ENCODE measurements at regions not wholly inside any gene's neighbourhood (a gene's known extent, or its start where the extent isn't known, plus 50 kb on each side); places are given as distances from the start of the nearest gene placed in this dataset.

- DNase-seq (ENCODE audit: insufficient read length, low spot score): no peak
- TF ChIP-seq, protein P1, sequence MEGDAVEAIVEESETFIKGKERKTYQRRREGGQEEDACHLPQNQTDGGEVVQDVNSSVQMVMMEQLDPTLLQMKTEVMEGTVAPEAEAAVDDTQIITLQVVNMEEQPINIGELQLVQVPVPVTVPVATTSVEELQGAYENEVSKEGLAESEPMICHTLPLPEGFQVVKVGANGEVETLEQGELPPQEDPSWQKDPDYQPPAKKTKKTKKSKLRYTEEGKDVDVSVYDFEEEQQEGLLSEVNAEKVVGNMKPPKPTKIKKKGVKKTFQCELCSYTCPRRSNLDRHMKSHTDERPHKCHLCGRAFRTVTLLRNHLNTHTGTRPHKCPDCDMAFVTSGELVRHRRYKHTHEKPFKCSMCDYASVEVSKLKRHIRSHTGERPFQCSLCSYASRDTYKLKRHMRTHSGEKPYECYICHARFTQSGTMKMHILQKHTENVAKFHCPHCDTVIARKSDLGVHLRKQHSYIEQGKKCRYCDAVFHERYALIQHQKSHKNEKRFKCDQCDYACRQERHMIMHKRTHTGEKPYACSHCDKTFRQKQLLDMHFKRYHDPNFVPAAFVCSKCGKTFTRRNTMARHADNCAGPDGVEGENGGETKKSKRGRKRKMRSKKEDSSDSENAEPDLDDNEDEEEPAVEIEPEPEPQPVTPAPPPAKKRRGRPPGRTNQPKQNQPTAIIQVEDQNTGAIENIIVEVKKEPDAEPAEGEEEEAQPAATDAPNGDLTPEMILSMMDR (IDR thresholded peaks at IDR 0.05; ENCODE audit: insufficient read depth, missing control alignments): no peak
- no peak for FAIRE-seq
Measured at GRCh38 chr5:2129568-2130272, 247.0 kb upstream of the IRX4 start.

GRCh38 chr5:2128686-2129355 is 246.1 kb upstream of the IRX4 start:
- TF ChIP-seq, protein P1 (IDR thresholded peaks at IDR 0.05; ENCODE audit: insufficient read depth, missing control alignments): no peak
- no peak for FAIRE-seq
- no peak for DNase-seq (ENCODE audit: insufficient read length, low spot score)

DNA sequence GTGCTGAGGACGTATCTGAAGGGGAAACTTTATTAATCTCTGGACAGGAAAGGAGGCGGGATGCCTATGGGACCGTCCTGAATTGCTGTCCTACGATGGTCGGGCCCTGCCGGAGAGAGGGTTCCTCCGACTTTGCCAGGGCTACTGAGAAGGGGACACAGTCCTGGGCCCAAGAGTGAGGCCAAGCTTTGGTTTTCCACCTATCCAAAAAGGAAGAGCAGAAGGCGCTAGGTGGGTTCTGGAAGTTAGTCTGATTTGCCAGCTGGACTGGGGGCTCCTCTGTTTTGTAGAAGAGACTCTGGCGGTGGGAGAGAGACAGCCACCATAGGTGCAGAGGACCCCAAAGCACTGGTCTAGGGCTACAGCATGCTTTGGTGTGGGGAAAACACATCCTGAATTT is 243.8 kb upstream of the IRX4 start:
- DNase-seq (ENCODE audit: insufficient read length, low spot score) (no peak), FAIRE-seq (no peak)
- TF ChIP-seq, protein P1 (IDR thresholded peaks at IDR 0.05; ENCODE audit: insufficient read depth, missing control alignments): no peak

DNA sequence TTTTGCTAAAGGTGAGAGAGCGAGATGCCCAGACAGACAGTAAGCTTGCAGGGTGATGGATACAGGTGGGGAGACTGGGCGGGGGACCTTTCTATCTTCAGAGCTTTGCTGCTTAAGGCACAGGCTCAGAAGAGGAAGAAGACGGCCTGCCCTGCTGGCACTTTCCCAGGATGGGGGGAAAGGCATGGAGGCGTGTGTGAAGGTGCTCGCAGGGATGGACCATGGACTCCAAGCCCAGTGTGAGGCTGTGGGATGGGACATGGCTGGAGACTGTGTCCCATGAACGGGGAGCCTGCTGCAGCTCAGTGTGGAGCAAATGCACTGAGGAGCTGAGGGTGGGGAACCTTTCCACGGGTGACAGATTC is 243.2 kb upstream of the IRX4 start:
- DNase-seq (ENCODE audit: insufficient read length, low spot score) (no peak), FAIRE-seq (no peak)
- TF ChIP-seq, protein P1 (IDR thresholded peaks at IDR 0.05; ENCODE audit: insufficient read depth, missing control alignments): no peak

- TF ChIP-seq, protein P1 (IDR thresholded peaks at IDR 0.05; ENCODE audit: insufficient read depth, missing control alignments): no peak
- DNase-seq (ENCODE audit: insufficient read length, low spot score): no peak
- FAIRE-seq: no peak
Measured at GRCh38 chr5:2125171-2125900, 242.6 kb upstream of the IRX4 start.

DNA sequence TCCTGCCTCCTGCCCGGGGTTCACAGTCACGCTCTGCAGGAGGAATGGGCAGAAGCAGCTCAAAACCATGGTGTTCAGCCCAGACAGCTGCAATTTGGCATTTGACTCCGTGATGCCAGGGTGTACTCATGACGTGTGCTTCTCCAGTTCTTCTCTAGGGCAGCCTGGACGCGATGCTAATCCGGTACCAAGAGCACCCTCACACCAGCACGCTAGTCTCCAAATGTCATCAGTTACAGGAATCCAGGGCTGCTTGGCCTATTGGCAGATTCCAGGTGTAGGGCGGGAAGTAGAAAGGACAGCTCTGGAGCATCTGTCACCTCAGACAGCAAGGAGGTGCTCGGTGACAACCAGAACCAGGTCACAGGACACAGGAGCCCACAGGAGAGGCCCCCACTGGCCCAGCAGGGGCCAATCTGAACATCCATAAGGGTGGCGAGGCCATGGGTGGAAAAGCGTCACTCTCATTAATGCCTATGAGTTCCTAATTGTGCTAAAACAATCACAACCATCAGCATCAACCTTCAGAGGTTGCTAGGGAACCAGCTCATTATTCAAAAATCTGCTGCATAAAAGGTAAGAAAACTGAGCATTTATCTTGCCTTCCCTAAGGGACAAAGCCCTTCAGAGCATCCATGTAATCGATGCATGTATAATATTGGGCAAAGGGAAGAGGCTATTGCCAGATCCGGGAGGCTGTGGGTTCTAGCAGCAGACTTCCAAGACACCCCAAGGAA is 241.9 kb upstream of the IRX4 start:
- FAIRE-seq (no peak), DNase-seq (ENCODE audit: insufficient read length, low spot score) (no peak)
- TF ChIP-seq, protein P1 (IDR thresholded peaks at IDR 0.05; ENCODE audit: insufficient read depth, missing control alignments): no peak

Data from D721Med (cell line).